Mucosa of stomach (tissue), 1 donor: ENCODE measurements at regions not wholly inside any gene's neighbourhood (a gene's known extent, or its start where the extent isn't known, plus 50 kb on each side); places are given as distances from the start of the nearest gene placed in this dataset.

Experiments
- H3K27me3 ChIP-seq: one replicate; pipeline ENCODE4 v1.7.0; 2013; ENCODE audit warnings: mild to moderate bottlenecking, low read length; ENCODE audit not compliant: control insufficient read depth, insufficient read depth
- H3K36me3 ChIP-seq: one replicate; pipeline ENCODE4 v1.7.0; 2013; ENCODE audit warnings: low read length; ENCODE audit not compliant: control insufficient read depth, insufficient read depth
- H3K4me1 ChIP-seq: one replicate; pipeline ENCODE4 v1.7.0; 2013; ENCODE audit warnings: mild to moderate bottlenecking, low read length; ENCODE audit not compliant: control insufficient read depth, insufficient read depth
- H3K4me3 ChIP-seq: one replicate; pipeline ENCODE4 v1.7.0; 2013; ENCODE audit warnings: low read length
- H3K9ac ChIP-seq: one replicate; pipeline ENCODE4 v1.7.0; 2013; ENCODE audit warnings: mild to moderate bottlenecking, low read length, moderate library complexity
- H3K9me3 ChIP-seq: one replicate; pipeline ENCODE4 v1.7.0; 2013; ENCODE audit warnings: mild to moderate bottlenecking, low read length, moderate library complexity; ENCODE audit not compliant: control insufficient read depth
- donor health status: Pancreatic carcinoma.

DNA sequence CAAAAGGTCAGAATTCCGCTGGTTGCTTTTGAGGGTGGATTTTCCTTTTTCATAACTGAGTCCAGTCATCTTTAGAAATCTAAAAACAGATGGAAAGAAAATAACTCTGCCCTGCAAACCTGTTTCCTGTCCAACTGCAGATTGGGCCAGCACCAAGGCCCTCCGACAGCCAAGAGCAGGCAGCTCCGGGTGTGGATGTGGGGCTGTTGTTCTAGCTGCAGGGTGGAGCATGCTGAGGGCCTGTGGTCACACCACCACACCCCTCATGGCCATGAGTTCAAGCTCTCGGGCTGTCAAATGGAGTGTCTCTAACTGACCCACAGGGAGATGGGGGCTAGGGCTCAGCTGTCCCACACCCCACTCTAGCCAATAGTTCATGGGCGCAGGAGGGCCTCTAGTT lies 69.3 kb upstream of the BZW1 start:
- peaks cover 28% of the 10 kb centered on the region for H3K4me1 ChIP-seq
- H3K27me3 ChIP-seq = no peaks in the 10 kb centered on the region
- H3K9ac ChIP-seq = no peak overlapping the region
- no peaks in the 10 kb centered on the region for H3K9me3 ChIP-seq
- H3K4me3 ChIP-seq = no peak overlapping the region
- no peaks in the 10 kb centered on the region for H3K36me3 ChIP-seq

DNA sequence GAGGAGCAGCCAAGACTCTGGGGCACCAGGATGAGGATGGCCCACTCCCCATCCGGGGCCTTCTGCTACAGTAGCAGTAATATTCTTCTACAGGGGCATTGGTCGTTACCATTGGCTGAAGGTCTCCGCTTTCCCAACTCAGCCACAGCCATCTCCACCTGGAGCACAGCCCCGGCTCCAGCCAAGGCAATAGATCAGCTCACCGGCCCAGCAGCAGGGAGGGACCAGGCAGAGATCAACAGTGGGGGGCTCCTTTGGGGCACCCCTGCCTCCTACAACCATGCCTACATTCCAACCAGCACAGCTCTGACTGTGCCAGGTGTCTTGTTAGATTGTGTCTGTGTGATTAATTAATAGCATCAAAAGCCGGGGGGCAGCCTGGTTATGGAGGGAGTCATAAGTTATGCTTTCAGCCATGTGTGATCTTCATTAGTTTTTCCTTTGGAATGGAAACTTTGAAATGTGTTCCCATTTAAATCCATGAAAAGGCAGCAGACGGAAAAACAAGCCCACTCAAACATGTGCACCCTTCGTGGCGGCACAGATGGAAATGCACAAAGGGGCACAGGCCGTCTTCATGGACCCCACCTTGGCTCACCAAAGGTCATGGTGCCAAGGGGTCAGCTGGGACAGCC lies 68.6 kb upstream of the BZW1 start:
- no peak overlapping the region for H3K9ac ChIP-seq
- H3K9me3 ChIP-seq = no peaks in the 10 kb centered on the region
- H3K27me3 ChIP-seq = no peaks in the 10 kb centered on the region
- H3K4me3 ChIP-seq = no peak overlapping the region
- no peaks in the 10 kb centered on the region for H3K36me3 ChIP-seq
- peaks cover 35% of the 10 kb centered on the region for H3K4me1 ChIP-seq

DNA sequence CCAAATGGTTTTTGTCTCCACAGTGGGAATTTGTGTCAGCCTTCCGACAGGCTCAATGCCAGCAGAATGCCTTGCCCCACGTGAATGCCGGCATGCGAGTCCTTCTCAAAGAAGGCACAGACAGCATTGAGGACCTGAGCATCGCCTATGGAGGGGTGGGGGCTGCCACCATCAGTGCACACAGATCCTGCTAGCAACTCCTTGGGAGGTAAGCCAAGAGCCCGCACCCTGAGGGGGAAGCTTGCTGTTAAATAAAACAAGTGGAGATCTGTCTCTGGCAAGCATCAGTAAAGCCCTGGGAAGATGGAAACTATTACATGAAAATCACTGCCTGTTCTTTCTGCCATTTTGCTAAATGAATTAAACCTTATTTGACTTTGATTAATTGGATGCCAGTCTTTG lies 67.5 kb upstream of the BZW1 start:
- H3K36me3 ChIP-seq = no peaks in the 10 kb centered on the region
- H3K9ac ChIP-seq = no peak overlapping the region
- no peaks in the 10 kb centered on the region for H3K27me3 ChIP-seq
- H3K4me1 ChIP-seq = peaks cover 38% of the 10 kb centered on the region
- H3K9me3 ChIP-seq = no peaks in the 10 kb centered on the region
- no peak overlapping the region for H3K4me3 ChIP-seq

DNA sequence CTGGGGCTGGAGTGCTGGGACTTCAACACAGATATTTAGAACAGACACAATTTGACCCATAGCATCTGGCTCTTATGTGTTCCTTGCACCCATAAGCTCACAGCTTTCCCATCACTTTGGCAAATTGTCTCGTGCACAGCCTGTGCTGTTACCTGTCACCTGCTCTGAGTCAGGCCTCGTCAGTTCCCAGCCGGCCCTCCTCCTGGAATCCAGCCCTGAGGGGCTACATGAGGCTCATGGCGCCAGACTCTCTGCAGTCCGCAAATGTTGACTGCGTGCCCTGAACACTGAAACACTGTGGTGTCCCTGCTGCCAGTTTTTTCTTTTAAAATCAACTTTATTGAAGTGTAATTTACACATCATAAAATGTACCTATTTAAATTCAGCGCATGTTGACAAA lies 65.4 kb upstream of the BZW1 start:
- H3K27me3 ChIP-seq = no peaks in the 10 kb centered on the region

DNA sequence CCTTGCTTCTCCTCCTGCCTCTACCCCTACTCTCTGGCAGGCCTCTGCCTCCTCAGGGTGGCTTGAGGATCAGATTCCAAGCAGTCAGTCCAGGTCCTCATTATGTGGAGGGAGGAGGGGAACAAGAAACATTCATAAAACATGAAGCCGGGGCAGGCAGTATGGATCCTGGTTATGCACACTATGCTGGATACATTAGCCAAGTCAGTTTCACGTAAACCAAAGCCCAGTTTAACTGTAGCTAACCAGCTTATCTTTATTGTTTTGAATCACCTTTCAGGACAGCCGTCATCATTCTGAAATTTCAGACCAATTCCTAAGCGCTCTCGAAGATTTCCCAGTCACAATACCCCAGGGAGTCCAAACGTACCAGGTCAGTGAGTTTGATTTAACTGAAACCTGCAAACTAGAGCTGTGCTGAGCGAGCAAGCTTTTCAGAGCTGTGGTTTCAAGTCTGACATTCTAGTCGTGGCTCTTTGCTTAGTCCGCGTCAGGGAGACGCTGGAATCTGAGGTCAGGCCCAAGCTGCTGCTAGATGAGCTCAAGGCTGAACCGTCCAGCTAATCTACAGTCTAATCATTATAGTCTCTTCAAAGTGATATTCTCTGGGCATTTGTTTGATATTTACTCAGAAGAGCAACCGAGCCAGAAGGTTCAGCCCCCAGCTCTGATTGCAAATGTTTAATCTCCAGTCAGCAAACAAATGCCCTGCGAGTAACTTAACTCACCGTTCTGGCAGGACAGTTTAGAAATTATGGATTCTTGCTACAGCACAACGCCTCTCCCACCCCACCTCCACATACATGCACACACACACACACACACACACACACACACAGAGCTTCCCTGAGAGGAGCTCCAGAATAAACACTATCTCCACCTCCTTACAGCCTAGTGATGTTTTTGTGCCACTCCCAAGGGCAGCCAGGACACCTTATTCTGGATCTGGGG lies 63.8 kb upstream of the BZW1 start:
- Histone ChIP-seq H3K4me1 (peaks cover 12% of the 10 kb centered on the region), H3K36me3 (no peaks in the 10 kb centered on the region), H3K9ac (peak overlapping the region; percentile 25), H3K4me3 (no peak overlapping the region), H3K9me3 (no peaks in the 10 kb centered on the region), H3K27me3 (no peaks in the 10 kb centered on the region)

More for the DNA sequence above, 65.4 kb upstream of the BZW1 start:
- Histone ChIP-seq H3K4me1 (peaks cover 29% of the 10 kb centered on the region), H3K4me3 (no peak overlapping the region), H3K9ac (no peak overlapping the region), H3K9me3 (no peaks in the 10 kb centered on the region), H3K36me3 (no peaks in the 10 kb centered on the region)

DNA sequence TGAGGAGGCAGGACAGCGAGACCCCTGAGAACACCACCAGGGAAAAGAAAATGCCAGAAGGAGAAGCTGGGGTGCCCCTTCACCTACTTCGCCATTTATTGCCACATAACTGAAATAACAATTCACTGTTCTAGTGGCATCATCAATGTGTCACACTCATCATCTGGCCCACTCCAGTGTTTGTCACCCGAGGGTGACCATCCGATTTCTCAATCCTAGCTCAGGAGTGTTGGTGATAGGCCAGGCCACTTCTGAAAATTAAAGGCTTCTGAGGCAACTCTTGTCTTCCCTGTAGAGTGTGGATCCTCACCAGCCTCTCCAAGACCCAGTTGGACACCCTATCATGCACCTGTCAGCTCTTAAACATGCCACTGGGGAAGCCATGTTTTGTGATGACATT lies 62.9 kb upstream of the BZW1 start:
- Histone ChIP-seq H3K9ac (no peak overlapping the region), H3K36me3 (no peaks in the 10 kb centered on the region), H3K27me3 (no peaks in the 10 kb centered on the region), H3K4me3 (no peak overlapping the region), H3K4me1 (peaks cover 10% of the 10 kb centered on the region), H3K9me3 (no peaks in the 10 kb centered on the region)

DNA sequence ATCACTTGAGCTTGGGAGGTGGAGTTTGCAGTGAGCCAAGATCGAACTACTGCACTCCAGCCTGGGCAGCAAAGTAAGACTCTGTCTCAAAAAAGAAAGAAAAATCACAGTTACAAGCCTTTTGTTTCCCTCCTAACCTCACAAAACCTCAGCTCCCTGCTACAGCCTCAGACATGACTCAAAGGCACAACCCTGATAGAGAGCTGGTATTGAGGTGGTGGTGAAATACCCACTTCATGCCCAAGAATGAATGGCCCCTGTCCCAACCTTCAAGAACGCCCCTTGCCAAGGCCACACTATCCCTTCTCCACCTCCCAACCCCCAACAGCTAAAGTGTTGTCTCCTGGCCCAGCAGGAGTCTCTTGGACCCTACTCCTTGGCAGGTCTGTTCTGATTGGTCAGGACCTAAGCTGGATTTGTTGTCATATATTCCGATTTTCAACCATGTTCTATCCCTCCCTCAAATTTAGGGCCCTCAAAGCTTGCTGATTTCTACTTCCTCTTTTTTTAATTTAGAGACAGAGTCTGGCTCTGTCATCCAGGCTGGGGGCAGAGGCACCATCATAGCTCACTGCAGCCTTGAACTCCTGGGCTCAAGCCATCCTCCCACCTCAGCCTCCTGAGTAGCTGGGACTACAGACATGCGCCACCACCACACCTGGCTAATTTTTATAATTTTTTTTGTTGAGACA lies 61.9 kb upstream of the BZW1 start:
- H3K4me1 ChIP-seq = peaks cover 10% of the 10 kb centered on the region
- H3K27me3 ChIP-seq = no peaks in the 10 kb centered on the region
- H3K4me3 ChIP-seq = no peak overlapping the region
- no peak overlapping the region for H3K9ac ChIP-seq
- no peaks in the 10 kb centered on the region for H3K9me3 ChIP-seq
- H3K36me3 ChIP-seq = no peaks in the 10 kb centered on the region

DNA sequence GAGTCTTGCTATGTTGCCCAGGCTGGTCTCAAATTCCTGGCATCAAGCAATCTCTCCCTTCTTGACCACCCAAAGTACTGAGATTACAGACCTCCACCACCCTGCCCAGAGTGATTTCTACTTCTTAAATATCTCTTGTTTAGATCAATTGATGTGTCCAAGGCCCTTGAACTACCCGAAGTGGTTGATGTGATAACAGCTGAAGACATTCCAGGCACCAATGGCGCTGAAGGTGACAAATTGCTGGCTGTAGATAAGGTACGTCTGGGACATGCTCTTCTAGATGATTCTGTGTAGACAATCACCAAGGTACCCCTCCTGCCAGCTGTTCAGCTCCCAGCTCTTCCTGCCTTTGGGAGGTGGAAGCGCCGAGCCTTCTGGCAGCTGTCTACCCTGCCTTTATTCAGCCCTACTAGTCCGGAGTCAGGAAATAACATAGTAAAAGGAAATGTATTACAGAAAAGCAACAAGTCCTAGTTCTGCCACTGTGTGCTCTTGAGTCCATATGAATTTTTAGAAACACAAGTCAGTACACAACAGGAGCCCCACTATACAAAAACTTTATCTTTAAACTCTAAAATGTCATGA lies 61.3 kb upstream of the BZW1 start:
- Histone ChIP-seq H3K36me3 (no peaks in the 10 kb centered on the region), H3K4me1 (peaks cover 10% of the 10 kb centered on the region), H3K27me3 (no peaks in the 10 kb centered on the region), H3K9ac (no peak overlapping the region), H3K4me3 (no peak overlapping the region), H3K9me3 (no peaks in the 10 kb centered on the region)

DNA sequence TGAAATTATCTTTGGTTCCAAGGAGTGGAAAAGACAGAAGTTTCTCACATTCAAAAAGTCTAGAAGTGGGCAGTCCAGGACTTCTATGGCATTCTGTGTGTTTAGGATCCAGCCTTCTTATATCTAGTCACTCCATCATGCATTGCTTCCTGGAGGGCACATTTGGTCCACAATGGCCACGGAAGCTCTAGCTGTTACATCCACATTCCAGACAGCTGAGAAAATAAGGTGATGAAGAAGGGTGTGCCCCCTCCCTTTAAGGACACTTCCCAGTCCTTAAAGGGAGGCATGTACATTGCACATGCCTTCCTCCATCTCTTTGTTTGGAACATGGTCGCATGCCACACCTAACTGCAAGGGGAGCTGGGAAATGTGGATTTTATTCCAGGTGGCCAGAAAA lies 59.9 kb upstream of the BZW1 start:
- no peak overlapping the region for H3K9ac ChIP-seq
- no peaks in the 10 kb centered on the region for H3K36me3 ChIP-seq
- no peak overlapping the region for H3K4me3 ChIP-seq
- no peaks in the 10 kb centered on the region for H3K9me3 ChIP-seq
- H3K27me3 ChIP-seq = no peaks in the 10 kb centered on the region
- peaks cover 10% of the 10 kb centered on the region for H3K4me1 ChIP-seq

DNA sequence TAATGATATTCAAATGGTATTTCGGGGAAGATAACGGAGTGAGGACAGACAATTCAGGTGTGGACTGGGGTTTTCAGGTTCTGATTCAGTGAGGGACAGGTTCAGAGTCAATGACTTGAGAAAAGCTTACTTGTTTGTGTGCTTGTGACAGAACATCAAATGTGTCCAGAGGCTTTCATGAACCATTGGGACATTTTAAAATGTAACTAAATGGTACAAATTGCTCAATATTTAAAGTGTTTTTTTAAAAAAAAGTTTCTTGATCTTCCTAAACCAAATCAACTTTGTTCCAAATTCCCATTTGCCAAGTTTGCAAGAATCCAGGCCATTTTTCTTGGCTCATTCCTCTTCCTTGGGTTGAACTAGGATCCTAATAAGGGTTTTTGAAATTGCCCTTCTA lies 59.4 kb upstream of the BZW1 start:
- Histone ChIP-seq H3K9ac (no peak overlapping the region), H3K9me3 (no peaks in the 10 kb centered on the region), H3K36me3 (no peaks in the 10 kb centered on the region), H3K4me3 (no peak overlapping the region), H3K4me1 (peaks cover 10% of the 10 kb centered on the region), H3K27me3 (no peaks in the 10 kb centered on the region)

DNA sequence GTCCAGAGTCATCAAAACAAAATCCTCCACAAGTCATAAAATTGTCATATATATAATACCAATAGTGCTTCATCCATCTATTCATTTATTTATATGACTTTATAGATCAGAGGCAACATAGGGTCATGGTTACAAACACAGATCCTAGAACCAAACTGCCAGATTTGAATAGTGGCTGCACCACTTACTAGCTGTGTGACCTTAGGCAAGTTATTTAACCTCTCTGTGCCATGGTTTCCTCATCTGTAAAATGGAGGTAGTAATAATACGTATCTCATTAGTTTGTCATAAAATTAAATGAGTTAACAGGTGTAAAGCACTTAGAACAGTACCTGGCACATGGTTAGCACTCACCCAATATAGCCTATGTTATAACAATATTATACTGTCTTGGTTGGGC lies 58.9 kb upstream of the BZW1 start:
- no peak overlapping the region for H3K4me3 ChIP-seq
- no peak overlapping the region for H3K9ac ChIP-seq
- peaks cover 6% of the 10 kb centered on the region for H3K4me1 ChIP-seq
- no peaks in the 10 kb centered on the region for H3K27me3 ChIP-seq
- H3K9me3 ChIP-seq = no peaks in the 10 kb centered on the region
- H3K36me3 ChIP-seq = no peaks in the 10 kb centered on the region
